ENCODE measurements at regions not wholly inside any gene's neighbourhood (a gene's known extent, or its start where the extent isn't known, plus 50 kb on each side); places are given as distances from the start of the nearest gene placed in this dataset.

DNA sequence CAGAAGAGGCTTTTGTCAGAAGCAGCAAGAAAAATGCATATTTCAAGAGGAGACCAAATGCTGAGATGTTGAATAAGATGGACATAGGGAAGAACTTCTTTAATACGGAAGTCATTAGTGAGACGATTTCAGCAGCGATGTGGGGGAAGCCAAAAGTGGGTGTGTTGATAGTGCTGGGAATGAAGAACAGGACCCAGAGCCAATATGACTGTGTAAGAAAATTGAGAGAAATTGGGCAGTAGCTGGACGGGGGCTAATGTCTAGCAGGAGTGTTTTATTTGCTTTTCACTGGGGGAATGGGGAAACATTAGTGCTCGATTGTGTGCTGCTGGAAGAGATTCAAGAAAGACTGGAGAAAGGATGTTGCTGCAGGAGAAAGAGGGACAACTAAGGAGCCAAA lies 788.7 kb upstream of the KLHL29 start:
- WGBS (ENCODE audit: low lambda C conversion rate) = 14% methylated on average over 5 of the region's 5 CpGs
- no peak for TF ChIP-seq SNAI1 (CRISPR knock-in tag; IDR thresholded peaks at IDR 0.05; ENCODE audit: borderline replicate concordance)
- no peak for TF ChIP-seq ZNF501 (CRISPR knock-in tag; IDR thresholded peaks at IDR 0.05)
- TF ChIP-seq YEATS2 (CRISPR knock-in tag; IDR thresholded peaks at IDR 0.05; ENCODE audit: borderline replicate concordance) = no peak
- TF ChIP-seq, protein P1, sequence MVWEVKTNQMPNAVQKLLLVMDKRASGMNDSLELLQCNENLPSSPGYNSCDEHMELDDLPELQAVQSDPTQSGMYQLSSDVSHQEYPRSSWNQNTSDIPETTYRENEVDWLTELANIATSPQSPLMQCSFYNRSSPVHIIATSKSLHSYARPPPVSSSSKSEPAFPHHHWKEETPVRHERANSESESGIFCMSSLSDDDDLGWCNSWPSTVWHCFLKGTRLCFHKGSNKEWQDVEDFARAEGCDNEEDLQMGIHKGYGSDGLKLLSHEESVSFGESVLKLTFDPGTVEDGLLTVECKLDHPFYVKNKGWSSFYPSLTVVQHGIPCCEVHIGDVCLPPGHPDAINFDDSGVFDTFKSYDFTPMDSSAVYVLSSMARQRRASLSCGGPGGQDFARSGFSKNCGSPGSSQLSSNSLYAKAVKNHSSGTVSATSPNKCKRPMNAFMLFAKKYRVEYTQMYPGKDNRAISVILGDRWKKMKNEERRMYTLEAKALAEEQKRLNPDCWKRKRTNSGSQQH (CRISPR knock-in tag; IDR thresholded peaks at IDR 0.05; ENCODE audit: low read depth) = no peak
- TF ChIP-seq MEIS1 (CRISPR knock-in tag; IDR thresholded peaks at IDR 0.05; ENCODE audit: borderline replicate concordance) = no peak
- TF ChIP-seq, protein P2, sequence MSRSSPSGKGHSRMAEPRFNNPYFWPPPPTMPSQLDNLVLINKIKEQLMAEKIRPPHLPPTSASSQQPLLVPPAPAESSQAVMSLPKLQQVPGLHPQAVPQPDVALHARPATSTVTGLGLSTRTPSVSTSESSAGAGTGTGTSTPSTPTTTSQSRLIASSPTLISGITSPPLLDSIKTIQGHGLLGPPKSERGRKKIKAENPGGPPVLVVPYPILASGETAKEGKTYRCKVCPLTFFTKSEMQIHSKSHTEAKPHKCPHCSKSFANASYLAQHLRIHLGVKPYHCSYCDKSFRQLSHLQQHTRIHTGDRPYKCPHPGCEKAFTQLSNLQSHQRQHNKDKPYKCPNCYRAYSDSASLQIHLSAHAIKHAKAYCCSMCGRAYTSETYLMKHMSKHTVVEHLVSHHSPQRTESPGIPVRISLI (CRISPR knock-in tag; IDR thresholded peaks at IDR 0.05; ENCODE audit: borderline replicate concordance) = no peak
- no peak for TF ChIP-seq ZNF772 (CRISPR knock-in tag; IDR thresholded peaks at IDR 0.05)
- no peak for TF ChIP-seq FOXM1 (CRISPR knock-in tag; IDR thresholded peaks at IDR 0.05)
- no peak for TF ChIP-seq HNRNPH1 (optimal IDR thresholded peaks at IDR 0.05; ENCODE audit: low read depth, low read length)
- no peak for TF ChIP-seq ZEB1 (IDR thresholded peaks at IDR 0.05; ENCODE audit: insufficient replicate concordance, low read depth)
- Histone ChIP-seq H3K4me1 (ENCODE audit: insufficient read depth, low read length) (no peaks in the 10 kb centered on the region), H3K79me2 (ENCODE audit: insufficient read depth, low read length) (no peaks in the 10 kb centered on the region), H3K9me3 (ENCODE audit: low read length) (peaks cover 79% of the 10 kb centered on the region), H3K36me3 (replicated peaks in 1 of 2; ENCODE audit: control insufficient read depth in 1 of 2, insufficient read depth in 2 of 2, low read length in 2 of 2) (no peaks in the 10 kb centered on the region), H4K20me1 (ENCODE audit: insufficient read depth, low read length) (no peaks in the 10 kb centered on the region), H2AFZ (ENCODE audit: low read length) (no peak overlapping the region), H3K9ac (ENCODE audit: insufficient read depth, low read depth, low read length) (no peak overlapping the region), H3K4me2 (ENCODE audit: low read depth, low read length) (no peak overlapping the region), H3K4me3 (replicated peaks in 1 of 3; ENCODE audit: insufficient read depth in 1 of 3, low read depth in 2 of 3, low read length in 3 of 3) (no peak overlapping the region), H3K27me3 (ENCODE audit: control insufficient read depth in 1 of 2, insufficient read depth in 2 of 2, low read length in 2 of 2) (no peaks in the 10 kb centered on the region), H3K27ac (ENCODE audit: extremely low read length, insufficient read depth, low read length) (no peak overlapping the region)
- BruUV-seq (replicated peaks) = no TSS peak
- intact Hi-C loops (cut with micrococcal nuclease; ENCODE audit: unreplicated experiment) (no loop called here), in situ Hi-C loops (cut with HindIII; ENCODE audit: extremely low pct_ligation_motif_present, low pct_unique_long_range_greater_than_20kb) (no loop called here)
- ChIA-PET POLR2A (no interaction called here), CTCF (ENCODE audit: low intra/inter-chr PET ratio, low total read pairs) (no interaction called here)
- no peak for DNase-seq (ENCODE audit: low spot score)
- no peak for FAIRE-seq
- ATAC-seq = no peak

Measured in HepG2 (cell line).